Glutamatergic neuron (in vitro differentiated cells): ENCODE measurements at regions not wholly inside any gene's neighbourhood (a gene's known extent, or its start where the extent isn't known, plus 50 kb on each side); places are given as distances from the start of the nearest gene placed in this dataset.

Experiments
- DNase-seq: peaks from one replicate; pipeline ENCODE4 v3.0.0; 2022
- H3K27ac Mint-ChIP-seq: one replicate; pipeline ENCODE4 v1.8.0; 2020; ENCODE audit warnings: mild to moderate bottlenecking, mixed read lengths, inconsistent platforms; ENCODE audit not compliant: unreplicated experiment
- H3K27me3 Mint-ChIP-seq: one replicate; pipeline ENCODE4 v1.8.0; 2020; ENCODE audit warnings: mild to moderate bottlenecking, moderate library complexity, mixed read lengths, inconsistent platforms; ENCODE audit not compliant: unreplicated experiment
- H3K36me3 Mint-ChIP-seq: one replicate; pipeline ENCODE4 v1.8.0; 2020; ENCODE audit warnings: mild to moderate bottlenecking, mixed read lengths, inconsistent platforms; ENCODE audit not compliant: unreplicated experiment
- H3K4me1 Mint-ChIP-seq: one replicate; pipeline ENCODE4 v1.8.0; 2020; ENCODE audit warnings: mild to moderate bottlenecking, low read depth, mixed read lengths, inconsistent platforms; ENCODE audit not compliant: unreplicated experiment
- H3K4me3 Mint-ChIP-seq: one replicate; pipeline ENCODE4 v1.8.0; 2020; ENCODE audit warnings: mild to moderate bottlenecking, mixed read lengths, inconsistent platforms; ENCODE audit not compliant: unreplicated experiment
- H3K9me3 Mint-ChIP-seq: one replicate; pipeline ENCODE4 v1.8.0; 2020; ENCODE audit warnings: mild to moderate bottlenecking, moderate library complexity, mixed read lengths, inconsistent platforms; ENCODE audit not compliant: unreplicated experiment
- CTCF ChIP-seq: fragments of 200-600 bp; sonication (generic); IDR thresholded peaks from one replicate; pipeline ENCODE4 v1.5.0; 2021; ENCODE audit not compliant: partially characterized antibody, unreplicated experiment

DNA sequence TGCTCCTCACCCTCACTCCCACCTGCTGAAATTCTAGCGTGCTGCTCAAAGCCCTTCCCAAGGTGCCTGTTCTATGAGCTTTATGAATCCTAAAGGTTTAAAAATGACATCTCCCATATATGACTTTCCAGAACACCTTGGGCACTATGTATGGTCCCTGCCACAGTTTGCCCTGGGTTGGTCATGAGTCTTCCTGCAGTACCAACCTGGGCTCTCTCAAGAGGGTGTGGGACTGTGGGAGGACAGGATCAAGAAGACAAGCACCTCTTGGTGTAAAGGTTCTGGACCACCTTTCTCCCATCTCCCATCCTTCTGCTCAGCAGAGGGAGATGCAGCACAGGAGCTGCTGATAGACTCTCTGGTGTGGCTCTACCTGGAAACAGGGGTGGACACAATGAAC, 134.1 kb downstream of the FCRL5 start:
- Mint-ChIP-seq H3K36me3 (no peaks in the 10 kb centered on the region), H3K27me3 (peaks cover 2% of the 10 kb centered on the region), H3K4me1 (no peaks in the 10 kb centered on the region), H3K4me3 (no peak overlapping the region), H3K9me3 (peaks cover 2% of the 10 kb centered on the region), H3K27ac (no peak overlapping the region)
- no peak for DNase-seq
- TF ChIP-seq CTCF, result no peak

GRCh38 chr1:157415661-157416060, 136.7 kb downstream of the FCRL5 start:
- Mint-ChIP-seq H3K9me3 (peaks cover 2% of the 10 kb centered on the region), H3K27me3 (peaks cover 2% of the 10 kb centered on the region), H3K36me3 (no peaks in the 10 kb centered on the region), H3K27ac (no peak overlapping the region), H3K4me1 (no peaks in the 10 kb centered on the region), H3K4me3 (no peak overlapping the region)
- no peak for DNase-seq
- TF ChIP-seq CTCF, result no peak

DNA sequence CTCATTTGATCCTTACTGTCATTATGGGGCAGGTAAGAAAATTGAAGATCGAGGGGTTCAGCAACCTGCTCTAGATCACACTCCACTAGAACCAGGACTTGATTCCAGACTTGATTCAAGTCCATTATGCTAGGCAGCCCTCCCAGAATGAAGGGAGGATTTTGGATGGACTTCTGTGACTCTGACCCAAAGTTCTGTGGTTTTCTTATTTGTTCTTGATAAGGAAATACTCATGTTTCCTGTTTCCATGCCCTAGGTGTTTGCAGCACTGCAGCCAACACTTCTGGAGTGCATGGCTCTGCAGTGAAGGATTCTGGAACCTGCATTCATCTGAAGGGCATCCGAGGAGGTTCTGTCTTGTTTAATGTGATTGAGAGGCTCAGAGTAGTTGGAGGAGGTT, 140.0 kb downstream of the FCRL5 start:
- H3K4me1 Mint-ChIP-seq, result no peaks in the 10 kb centered on the region
- no peak overlapping the region for H3K27ac Mint-ChIP-seq
- no peak for TF ChIP-seq CTCF
- H3K4me3 Mint-ChIP-seq, result no peak overlapping the region
- no peak for DNase-seq
- H3K9me3 Mint-ChIP-seq, result no peaks in the 10 kb centered on the region
- H3K27me3 Mint-ChIP-seq, result peaks cover 2% of the 10 kb centered on the region
- no peaks in the 10 kb centered on the region for H3K36me3 Mint-ChIP-seq

DNA sequence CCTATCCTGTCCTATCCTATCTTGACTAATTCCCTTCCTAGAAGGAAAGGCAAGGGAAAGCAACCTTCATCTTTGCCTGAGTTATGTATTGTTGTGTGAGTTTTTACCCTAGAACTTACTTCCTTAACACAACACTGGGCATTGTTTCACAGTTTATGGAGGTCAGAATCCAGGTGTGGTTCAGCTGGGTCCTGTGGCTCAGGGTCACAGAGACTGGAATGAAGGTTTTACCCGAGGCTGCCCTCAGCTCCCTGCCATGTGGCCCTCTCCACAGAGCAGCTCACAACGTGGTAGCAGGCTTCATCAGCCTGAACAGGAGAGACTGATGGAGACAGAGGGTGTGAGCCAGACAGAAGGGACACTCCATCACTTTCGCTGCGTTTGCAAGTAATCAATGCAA, 140.5 kb downstream of the FCRL5 start:
- H3K27me3 Mint-ChIP-seq, result peaks cover 2% of the 10 kb centered on the region

GRCh38 chr1:157411064-157411463, 141.3 kb downstream of the FCRL5 start:
- no peak overlapping the region for H3K4me3 Mint-ChIP-seq
- H3K4me1 Mint-ChIP-seq, result no peaks in the 10 kb centered on the region
- no peaks in the 10 kb centered on the region for H3K27me3 Mint-ChIP-seq
- no peak for DNase-seq
- H3K9me3 Mint-ChIP-seq, result no peaks in the 10 kb centered on the region
- no peak for TF ChIP-seq CTCF
- no peaks in the 10 kb centered on the region for H3K36me3 Mint-ChIP-seq
- no peak overlapping the region for H3K27ac Mint-ChIP-seq

More for the DNA sequence above, 140.5 kb downstream of the FCRL5 start:
- Mint-ChIP-seq H3K36me3 (no peaks in the 10 kb centered on the region), H3K4me3 (no peak overlapping the region), H3K27ac (no peak overlapping the region), H3K9me3 (no peaks in the 10 kb centered on the region), H3K4me1 (no peaks in the 10 kb centered on the region)
- no peak for TF ChIP-seq CTCF
- no peak for DNase-seq
